IPS DF 4.7 (cell line): ENCODE measurements at regions not wholly inside any gene's neighbourhood (a gene's known extent, or its start where the extent isn't known, plus 50 kb on each side); places are given as distances from the start of the nearest gene placed in this dataset.

Experiments used
- DNase-seq: peaks from one replicate; pipeline ENCODE4 v3.0.0-alpha.2; 2013; ENCODE audit warnings: low spot score; ENCODE audit errors: extremely low read depth

GRCh38 chr15:36059596-36059995 lies 513.6 kb upstream of the DPH6 start:
- no peak for DNase-seq

- DNase-seq: no peak
These were observed 516.4 kb upstream of the DPH6 start for GRCh38 chr15:36062357-36062756.

GRCh38 chr15:36066757-36067156 lies 512.7 kb upstream of the CDIN1 start:
- DNase-seq: no peak

GRCh38 chr15:36067483-36068274 lies 511.7 kb upstream of the CDIN1 start:
- no peak for DNase-seq

- no peak for DNase-seq
These were observed 504.1 kb upstream of the CDIN1 start for GRCh38 chr15:36075333-36075732.

- no peak for DNase-seq
These were observed 500.4 kb upstream of the CDIN1 start for GRCh38 chr15:36079021-36079420.

- no peak for DNase-seq
These were observed 498.7 kb upstream of the CDIN1 start for GRCh38 chr15:36080759-36081158.

- no peak for DNase-seq
These were observed 489.0 kb upstream of the CDIN1 start for GRCh38 chr15:36090286-36090946.

GRCh38 chr15:36106640-36107335 lies 472.6 kb upstream of the CDIN1 start:
- no peak for DNase-seq

GRCh38 chr15:36108541-36108940 lies 470.9 kb upstream of the CDIN1 start:
- DNase-seq: no peak

- DNase-seq: no peak
These were observed 469.3 kb upstream of the CDIN1 start for GRCh38 chr15:36109943-36110658.

- DNase-seq: no peak
These were observed 468.8 kb upstream of the CDIN1 start for GRCh38 chr15:36110659-36110993.

GRCh38 chr15:36117296-36117787 lies 462.1 kb upstream of the CDIN1 start:
- DNase-seq: no peak

- no peak for DNase-seq
These were observed 453.2 kb upstream of the CDIN1 start for GRCh38 chr15:36126194-36126593.

GRCh38 chr15:36130641-36131310 lies 448.6 kb upstream of the CDIN1 start:
- no peak for DNase-seq

- no peak for DNase-seq
These were observed 445.7 kb upstream of the CDIN1 start for GRCh38 chr15:36133742-36134141.

GRCh38 chr15:36136049-36136448 lies 443.4 kb upstream of the CDIN1 start:
- DNase-seq: no peak

- no peak for DNase-seq
These were observed 426.5 kb upstream of the CDIN1 start for GRCh38 chr15:36152936-36153335.

GRCh38 chr15:36156879-36157427 lies 422.5 kb upstream of the CDIN1 start:
- no peak for DNase-seq

- DNase-seq: no peak
These were observed 419.1 kb upstream of the CDIN1 start for GRCh38 chr15:36160351-36160750.

GRCh38 chr15:36161108-36161507 lies 418.3 kb upstream of the CDIN1 start:
- no peak for DNase-seq
